Keratinocyte (primary cell): ENCODE measurements at regions not wholly inside any gene's neighbourhood (a gene's known extent, or its start where the extent isn't known, plus 50 kb on each side); places are given as distances from the start of the nearest gene placed in this dataset.

Experiments used
- DNase-seq: peaks from one replicate; pipeline ENCODE4 v3.0.0-alpha.2; 2011; ENCODE audit warnings: low read depth, missing footprints, low spot score
- FAIRE-seq: peaks from 2 replicates; lab custom pipeline; 2011; peaks lifted over from hg19 to GRCh38; lab: Jason Lieb, UNC
- H2AFZ ChIP-seq: 2 replicates; pipeline ENCODE4 v1.6.0; 2012; ENCODE audit warnings: low read length, control low read depth, inconsistent platforms; ENCODE audit not compliant: control insufficient read depth
- H3K27ac ChIP-seq: 2 replicates; pipeline ENCODE4 v1.5.1; 2011; ENCODE audit warnings: low read length; ENCODE audit not compliant: control insufficient read depth, insufficient read depth
- H3K27me3 ChIP-seq: 3 replicates; pipeline ENCODE4 v1.6.0; 2011; ENCODE audit warnings: low read length; ENCODE audit not compliant: control insufficient read depth, insufficient read depth; ENCODE audit errors: extremely low read depth
- H3K36me3 ChIP-seq, 2 experiments: 2 replicates in 1 of 2; 3 replicates in 1 of 2; pipeline ENCODE4 v1.5.1; 2011; ENCODE audit warnings: low read length in 2 of 2, mild to moderate bottlenecking in 1 of 2; ENCODE audit not compliant: control insufficient read depth in 2 of 2, insufficient read depth in 2 of 2; ENCODE audit errors: extremely low read depth in 1 of 2
- H3K4me1 ChIP-seq: 3 replicates; pipeline ENCODE4 v1.5.1; 2011; ENCODE audit warnings: low read length; ENCODE audit not compliant: control insufficient read depth, insufficient read depth; ENCODE audit errors: extremely low read depth
- H3K4me2 ChIP-seq: 3 replicates; pipeline ENCODE4 v1.6.0; 2011; ENCODE audit warnings: low read depth, low read length; ENCODE audit not compliant: control insufficient read depth, insufficient read depth; ENCODE audit errors: extremely low read depth
- H3K4me3 ChIP-seq, 3 experiments: fragments of 200-600 bp in 1 of 3; sonication (generic) in 1 of 3; 2 replicates in 2 of 3; 3 replicates in 1 of 3; pipeline ENCODE4 v1.5.1; 2011 to 2016; ENCODE audit warnings: low read length in 3 of 3, mild to moderate bottlenecking in 3 of 3, control low read depth in 2 of 3, inconsistent platforms in 1 of 3, low read depth in 1 of 3, mixed read lengths in 1 of 3, mixed run types in 1 of 3, moderate library complexity in 1 of 3; ENCODE audit not compliant: control insufficient read depth in 2 of 3, insufficient read depth in 2 of 3; ENCODE audit errors: extremely low read depth in 1 of 3
- H3K79me2 ChIP-seq: 2 replicates; pipeline ENCODE4 v1.6.0; 2012; ENCODE audit warnings: low read length; ENCODE audit not compliant: control insufficient read depth, insufficient read depth
- H3K9ac ChIP-seq: 3 replicates; pipeline ENCODE4 v1.6.0; 2011; ENCODE audit warnings: low read length; ENCODE audit not compliant: control insufficient read depth, insufficient read depth; ENCODE audit errors: extremely low read depth
- H3K9me1 ChIP-seq: 3 replicates; pipeline ENCODE4 v1.6.0; 2011; ENCODE audit warnings: low read length; ENCODE audit not compliant: control insufficient read depth, insufficient read depth; ENCODE audit errors: extremely low read depth
- H3K9me3 ChIP-seq: 2 replicates; pipeline ENCODE4 v1.5.1; 2012; ENCODE audit warnings: low read depth, low read length; ENCODE audit not compliant: control insufficient read depth
- H4K20me1 ChIP-seq: 3 replicates; pipeline ENCODE4 v1.6.0; 2011; ENCODE audit warnings: low read length; ENCODE audit not compliant: control insufficient read depth, insufficient read depth; ENCODE audit errors: extremely low read depth
- CTCF ChIP-seq, 3 experiments: IDR thresholded peaks in 1 of 3; conservative IDR thresholded peaks in 1 of 3; optimal IDR thresholded peaks in 1 of 3; 2 replicates in 2 of 3; 3 replicates in 1 of 3; pipeline versions ENCODE3 to v1.5.1; 2011; ENCODE audit warnings: low read length in 3 of 3, mild to moderate bottlenecking in 3 of 3, moderate library complexity in 2 of 3, control low read depth in 1 of 3, inconsistent platforms in 1 of 3; ENCODE audit not compliant: insufficient read depth in 2 of 3; ENCODE audit errors: extremely low read depth in 1 of 3
- EZH2 ChIP-seq: IDR thresholded peaks from one replicate; pipeline ENCODE4 v1.6.1; 2012; ENCODE audit warnings: inconsistent platforms, mild to moderate bottlenecking, low read length, moderate library complexity
- dilution Hi-C: fragments of 300-500 bp; cut with MboI; formaldehyde crosslinking; loops from one replicate; pipeline ENCODE4 v1.7.0; 2020; ENCODE audit warnings: low sequenced_read_pairs; ENCODE audit not compliant: extremely low pct_ligation_motif_present

GRCh38 chr2:228688007-228688645 is 506.6 kb upstream of the SPHKAP start:
- Histone ChIP-seq H3K36me3 (no peaks in the 10 kb centered on the region), H3K9me3 (no peaks in the 10 kb centered on the region), H3K27ac (no peak overlapping the region), H3K27me3 (no peaks in the 10 kb centered on the region), H4K20me1 (no peaks in the 10 kb centered on the region), H3K9me1 (no peaks in the 10 kb centered on the region), H3K4me1 (no peaks in the 10 kb centered on the region), H2AFZ (no peak overlapping the region), H3K9ac (no peak overlapping the region), H3K79me2 (no peaks in the 10 kb centered on the region), H3K4me2 (no peak overlapping the region), H3K4me3 (no peak overlapping the region)
- dilution Hi-C loops: no loop called here
- FAIRE-seq (no peak), DNase-seq (no peak)
- no peak for TF ChIP-seq EZH2
- TF ChIP-seq CTCF (optimal IDR thresholded peaks at IDR 0.05 in 1 of 3, IDR thresholded peaks at IDR 0.05 in 1 of 3, conservative IDR thresholded peaks at IDR 0.05 in 1 of 3; ENCODE audit: extremely low read depth in 1 of 3, insufficient read depth in 2 of 3, low read length in 3 of 3): no peak

GRCh38 chr2:228681979-228682378 is 500.5 kb upstream of the SPHKAP start:
- Histone ChIP-seq H3K4me3 (no peak overlapping the region), H3K27ac (no peak overlapping the region), H3K79me2 (no peaks in the 10 kb centered on the region), H3K36me3 (no peaks in the 10 kb centered on the region), H2AFZ (no peak overlapping the region), H3K4me1 (no peaks in the 10 kb centered on the region), H3K9ac (no peak overlapping the region), H3K4me2 (no peak overlapping the region), H3K9me3 (no peaks in the 10 kb centered on the region), H4K20me1 (no peaks in the 10 kb centered on the region), H3K9me1 (no peaks in the 10 kb centered on the region), H3K27me3 (no peaks in the 10 kb centered on the region)
- DNase-seq (no peak), FAIRE-seq (no peak)
- dilution Hi-C loops: no loop called here
- TF ChIP-seq CTCF (optimal IDR thresholded peaks at IDR 0.05 in 1 of 3, IDR thresholded peaks at IDR 0.05 in 1 of 3, conservative IDR thresholded peaks at IDR 0.05 in 1 of 3; ENCODE audit: extremely low read depth in 1 of 3, insufficient read depth in 2 of 3, low read length in 3 of 3) (no peak), EZH2 (no peak)
